IMR-90 (cell line): ENCODE measurements at regions not wholly inside any gene's neighbourhood (a gene's known extent, or its start where the extent isn't known, plus 50 kb on each side); places are given as distances from the start of the nearest gene placed in this dataset.

Experiments
- ATAC-seq: fragments of 200-7000 bp; cut with Tn5 transposase; 2 replicates; pipeline ENCODE4 v1.9.1; 2020; ENCODE audit warnings: low read depth, mild to moderate bottlenecking, moderate library complexity
- BruUV-seq: library from RNA; stranded (reverse); fragments of 400-500 nt; replicated peaks from 2 replicates; lab custom pipeline; 2021; lab: Mats Ljungman, UMichigan
- CTCF ChIA-PET: fragments of 300-600 bp; formaldehyde crosslinking; extraction: SDS; loops from one replicate; lab custom pipeline; 2021; ENCODE audit warnings: antibody characterized with exemption; lab: Yijun Ruan, JAX
- POLR2A ChIA-PET: fragments of 300-600 bp; sonication (Branson Sonifier 250); formaldehyde crosslinking; loops from one replicate; lab custom pipeline; 2022; ENCODE audit warnings: antibody characterized with exemption; ENCODE audit not compliant: unreplicated experiment; lab: Charles Lee
- DNase-seq: peaks from one replicate; pipeline ENCODE4 v3.0.0; 2013
- H2AFZ ChIP-seq: replicated peaks from 2 replicates; pipeline ENCODE3; 2013; ENCODE audit warnings: low read length, mild to moderate bottlenecking; ENCODE audit not compliant: poor library complexity
- H2AK5ac ChIP-seq: 2 replicates; pipeline ENCODE4 v1.6.1; 2013; ENCODE audit warnings: low read depth, low read length, inconsistent platforms
- H2AK9ac ChIP-seq: replicated peaks from 2 replicates; pipeline ENCODE3; 2013; ENCODE audit warnings: mild to moderate bottlenecking, low read depth, low read length, moderate library complexity; ENCODE audit not compliant: poor library complexity
- H2BK120ac ChIP-seq: 2 replicates; pipeline ENCODE4 v1.6.1; 2013; ENCODE audit warnings: low read depth, low read length, inconsistent platforms
- H2BK15ac ChIP-seq: 3 replicates; pipeline ENCODE4 v1.6.1; 2013; ENCODE audit warnings: low read depth, low read length, inconsistent platforms
- H2BK20ac ChIP-seq: 2 replicates; pipeline ENCODE4 v1.6.1; 2013; ENCODE audit warnings: low read depth, mild to moderate bottlenecking, inconsistent platforms, low read length, moderate library complexity
- H2BK5ac ChIP-seq: 2 replicates; pipeline ENCODE4 v1.6.1; 2013; ENCODE audit warnings: mild to moderate bottlenecking, low read depth, low read length, inconsistent platforms; ENCODE audit not compliant: poor library complexity, severe bottlenecking
- H3K14ac ChIP-seq: replicated peaks from 2 replicates; pipeline ENCODE4 v1.6.1; 2013; ENCODE audit warnings: low read depth, low read length, inconsistent platforms
- H3K18ac ChIP-seq: 2 replicates; pipeline ENCODE4 v1.6.1; 2013; ENCODE audit warnings: low read depth, low read length, control low read depth
- H3K23ac ChIP-seq: 2 replicates; pipeline ENCODE4 v1.6.1; 2013; ENCODE audit warnings: low read depth, low read length, inconsistent platforms
- H3K27ac ChIP-seq: 2 replicates; pipeline ENCODE4 v1.5.1; 2013; ENCODE audit warnings: mild to moderate bottlenecking, control low read depth, low read length; ENCODE audit not compliant: insufficient read depth
- H3K27me3 ChIP-seq: 2 replicates; pipeline ENCODE4 v1.6.1; 2013; ENCODE audit warnings: low read length; ENCODE audit not compliant: control insufficient read depth, insufficient read depth
- H3K36me3 ChIP-seq: 2 replicates; pipeline ENCODE4 v1.6.1; 2013; ENCODE audit warnings: low read length, mixed read lengths; ENCODE audit not compliant: control insufficient read depth, insufficient read depth
- H3K4ac ChIP-seq: 2 replicates; pipeline ENCODE4 v1.6.1; 2013; ENCODE audit warnings: low read depth, low read length, inconsistent platforms
- H3K4me1 ChIP-seq: 2 replicates; pipeline ENCODE4 v1.6.1; 2013; ENCODE audit warnings: low read length, mixed read lengths; ENCODE audit not compliant: control insufficient read depth, insufficient read depth
- H3K4me2 ChIP-seq: 2 replicates; pipeline ENCODE4 v1.6.1; 2013; ENCODE audit warnings: low read depth, mild to moderate bottlenecking, control low read depth, low read length, moderate library complexity
- H3K4me3 ChIP-seq: 2 replicates; pipeline ENCODE4 v1.5.1; 2013; ENCODE audit warnings: low read depth, mild to moderate bottlenecking, control low read depth, low read length, moderate library complexity; ENCODE audit not compliant: insufficient read depth
- H3K56ac ChIP-seq: 2 replicates; pipeline ENCODE4 v1.6.1; 2013; ENCODE audit warnings: low read length, inconsistent platforms; ENCODE audit not compliant: insufficient read depth; ENCODE audit errors: extremely low read depth
- H3K79me1 ChIP-seq, 2 experiments: 2 replicates each; pipeline ENCODE4 v1.6.1; 2013; ENCODE audit warnings: low read length in 2 of 2, inconsistent platforms in 1 of 2, low read depth in 1 of 2
- H3K9ac ChIP-seq: 2 replicates; pipeline ENCODE4 v1.6.1; 2013; ENCODE audit warnings: low read depth, low read length, control low read depth
- H3K9me1 ChIP-seq: 2 replicates; pipeline ENCODE4 v1.6.1; 2013; ENCODE audit warnings: low read length, inconsistent platforms; ENCODE audit not compliant: insufficient read depth
- H3K9me3 ChIP-seq: 2 replicates; pipeline ENCODE4 v1.6.1; 2013; ENCODE audit warnings: low read length; ENCODE audit not compliant: control insufficient read depth, insufficient read depth
- H4K20me1 ChIP-seq: 2 replicates; pipeline ENCODE4 v1.6.1; 2013; ENCODE audit warnings: low read length, inconsistent platforms; ENCODE audit not compliant: insufficient read depth
- H4K5ac ChIP-seq: 2 replicates; pipeline ENCODE4 v1.6.1; 2013; ENCODE audit warnings: mild to moderate bottlenecking, low read depth, low read length, control low read depth
- H4K8ac ChIP-seq, 2 experiments: 2 replicates each; pipeline ENCODE4 v1.6.1; 2013; ENCODE audit warnings: low read depth in 2 of 2, low read length in 2 of 2, control low read depth in 1 of 2, inconsistent platforms in 1 of 2
- H4K91ac ChIP-seq: 2 replicates; pipeline ENCODE4 v1.6.1; 2013; ENCODE audit warnings: low read depth, low read length, inconsistent platforms; ENCODE audit not compliant: insufficient read depth
- MAFK ChIP-seq: IDR thresholded peaks from 2 replicates; pipeline ENCODE4 v1.6.1; 2012; ENCODE audit warnings: low read depth, low read length, improper control_type of control experiment
- RAD21 ChIP-seq: IDR thresholded peaks from 2 replicates; pipeline ENCODE4 v1.6.1; 2012; ENCODE audit warnings: low read length, improper control_type of control experiment
- USF2 ChIP-seq: fragments of 150-350 bp; IDR thresholded peaks from 2 replicates; pipeline ENCODE4 v1.6.1; 2017; ENCODE audit warnings: mild to moderate bottlenecking, antibody characterized with exemption, low read length, low read depth
- WGBS, 2 experiments: methylation state at CpG; one replicate each; pipeline versions ENCODE4 v1.1.5 to v1.1.7; 2013; ENCODE audit warnings: missing lambda C conversion rate in 2 of 2; ENCODE audit not compliant: insufficient read length in 1 of 2; ENCODE audit errors: extremely low coverage in 2 of 2; 5-methylcytosine and 5-hydroxymethylcytosine counted together
- dilution Hi-C: fragments of 300-500 bp; cut with HindIII; formaldehyde crosslinking; loops from one replicate; pipeline ENCODE4 v1.14.3; 2018; ENCODE audit warnings: low sequenced_read_pairs; ENCODE audit not compliant: unreplicated experiment
- in situ Hi-C: fragments of 300-500 bp; cut with MboI; formaldehyde crosslinking; loops from 3 replicates; pipeline ENCODE4 v1.14.3; 2019; ENCODE audit warnings: low sequenced_read_pairs, inconsistent platforms, mixed read lengths
- intact Hi-C: fragments of 100-400 bp; cut with micrococcal nuclease; formaldehyde crosslinking; loops from 2 replicates; pipeline ENCODE4 v1.10.0; 2022

- Histone ChIP-seq H3K4ac (no peak overlapping the region), H3K4me1 (no peaks in the 10 kb centered on the region), H3K9me1 (peaks cover 4% of the 10 kb centered on the region; the same call in 1 of the 2 replicates), H3K4me2 (no peak overlapping the region), H3K23ac (no peak overlapping the region), H4K91ac (no peak overlapping the region), H2BK20ac (no peak overlapping the region), H2AFZ (no peak overlapping the region), H2BK5ac (no peak overlapping the region), H3K27me3 (peaks cover 23% of the 10 kb centered on the region), H2AK9ac (peak overlapping the region; percentile 9), H4K8ac (no peak overlapping the region), H2BK120ac (no peak overlapping the region), H3K79me1 (no peaks in the 10 kb centered on the region), H3K36me3 (no peaks in the 10 kb centered on the region), H3K18ac (no peak overlapping the region), H3K56ac (no peak overlapping the region), H2BK15ac (no peak overlapping the region), H3K9ac (no peak overlapping the region), H3K27ac (no peak overlapping the region), H3K4me3 (no peak overlapping the region), H2AK5ac (no peak overlapping the region), H4K5ac (no peak overlapping the region), H4K20me1 (no peaks in the 10 kb centered on the region), H3K14ac (no peak overlapping the region), H3K9me3 (no peaks in the 10 kb centered on the region)
- in situ Hi-C loops: no loop called here
- ChIA-PET POLR2A (no interaction called here), CTCF (no interaction called here)
- TF ChIP-seq MAFK: no peak
- TF ChIP-seq RAD21: no peak
- no peak for TF ChIP-seq USF2
- dilution Hi-C loops: no loop called here
- BruUV-seq: no TSS peak
- DNase-seq (no peak), ATAC-seq (no peak)
- intact Hi-C loops: no loop called here
- whole genome bisulfite sequencing, 2 experiments: 74% methylated on average over 11 of the region's 16 CpGs; no CpG with 5 or more reads in 1 of the 2 experiments
Measured at GRCh38 chr16:81166417-81167300, 70.5 kb upstream of the GCSH start.
